GM23338 (cell line): ENCODE measurements at regions not wholly inside any gene's neighbourhood (a gene's known extent, or its start where the extent isn't known, plus 50 kb on each side); places are given as distances from the start of the nearest gene placed in this dataset.
A peak's percentile ranks its signal among the peaks of the same experiment; 100 is the strongest.

Experiments
- ATAC-seq: fragments of 200-7000 bp; cut with Tn5 transposase; 3 replicates; pipeline ENCODE4 v1.9.1; 2020
- DNase-seq: peaks from one replicate; pipeline ENCODE4 v3.0.0-alpha.2; 2015; ENCODE audit warnings: low spot score
- H2AFZ ChIP-seq: fragments of 200-600 bp; sonication (generic); 2 replicates; pipeline ENCODE4 v1.8.0; 2016; ENCODE audit warnings: antibody characterized with exemption, mild to moderate bottlenecking, moderate library complexity
- H3F3A ChIP-seq: fragments of 200-600 bp; sonication (generic); replicated peaks from 2 replicates; pipeline ENCODE4 v1.8.0; 2017; ENCODE audit warnings: antibody characterized with exemption, mixed run types, low read depth
- H3K27ac ChIP-seq: fragments of 200-600 bp; sonication (generic); 2 replicates; pipeline ENCODE4 v1.6.1; 2016; ENCODE audit warnings: low read depth
- H3K27me3 ChIP-seq: fragments of 200-600 bp; sonication (generic); 2 replicates; pipeline ENCODE4 v1.8.0; 2016; ENCODE audit warnings: mild to moderate bottlenecking, mixed run types, moderate library complexity; ENCODE audit not compliant: insufficient read depth
- H3K36me3 ChIP-seq: fragments of 200-600 bp; sonication (generic); 2 replicates; pipeline ENCODE4 v1.8.0; 2016; ENCODE audit warnings: mild to moderate bottlenecking; ENCODE audit not compliant: insufficient read depth
- H3K4me1 ChIP-seq: fragments of 200-600 bp; sonication (generic); 2 replicates; pipeline ENCODE4 v1.8.0; 2016; ENCODE audit warnings: mild to moderate bottlenecking, moderate library complexity; ENCODE audit not compliant: insufficient read depth
- H3K4me2 ChIP-seq: fragments of 200-600 bp; sonication (generic); 2 replicates; pipeline ENCODE4 v1.7.1; 2017; ENCODE audit warnings: mixed run types
- H3K4me3 ChIP-seq: fragments of 200-600 bp; sonication (generic); 2 replicates; pipeline ENCODE4 v1.6.1; 2016; ENCODE audit warnings: mixed run types
- H3K79me2 ChIP-seq: fragments of 200-600 bp; sonication (generic); replicated peaks from 2 replicates; pipeline ENCODE4 v1.8.0; 2017; ENCODE audit warnings: mild to moderate bottlenecking; ENCODE audit not compliant: insufficient read depth
- H3K9me2 ChIP-seq: fragments of 200-600 bp; sonication (generic); 2 replicates; pipeline ENCODE4 v1.8.0; 2017; ENCODE audit not compliant: insufficient read depth
- H4K20me1 ChIP-seq: fragments of 200-600 bp; sonication (generic); replicated peaks from 2 replicates; pipeline ENCODE4 v1.8.0; 2017; ENCODE audit warnings: mild to moderate bottlenecking; ENCODE audit not compliant: insufficient read depth
- H3K27ac Mint-ChIP-seq: 2 replicates; pipeline ENCODE4 v1.8.0; 2020; ENCODE audit warnings: inconsistent platforms, mild to moderate bottlenecking, moderate library complexity, mixed read lengths
- H3K27me3 Mint-ChIP-seq: 3 replicates; pipeline ENCODE4 v1.8.0; 2022; ENCODE audit warnings: low read depth, mild to moderate bottlenecking, moderate library complexity, mixed read lengths, inconsistent platforms; ENCODE audit not compliant: insufficient read depth, poor library complexity
- H3K36me3 Mint-ChIP-seq: 3 replicates; pipeline ENCODE4 v1.8.0; 2021; ENCODE audit warnings: low read depth, mild to moderate bottlenecking, inconsistent platforms, moderate library complexity, mixed read lengths
- H3K4me1 Mint-ChIP-seq: 3 replicates; pipeline ENCODE4 v1.8.0; 2020; ENCODE audit warnings: mild to moderate bottlenecking, inconsistent platforms, mixed read lengths
- H3K4me3 Mint-ChIP-seq: 3 replicates; pipeline ENCODE4 v1.8.0; 2021; ENCODE audit warnings: moderate library complexity, mild to moderate bottlenecking, inconsistent platforms, mixed read lengths
- H3K9me3 Mint-ChIP-seq: 3 replicates; pipeline ENCODE4 v1.8.0; 2020; ENCODE audit warnings: moderate library complexity, mild to moderate bottlenecking, inconsistent platforms, mixed read lengths
- CTCF ChIP-seq, 2 experiments: fragments of 200-600 bp in 1 of 2; sonication (generic) in 1 of 2; conservative IDR thresholded peaks; 2 replicates each; pipeline versions ENCODE4 v1.5.1 to v1.6.1; 2016 to 2017; ENCODE audit warnings: antibody characterized with exemption in 2 of 2, low read depth in 2 of 2, mild to moderate bottlenecking in 2 of 2, moderate library complexity in 1 of 2
- ETS1 ChIP-seq: IDR thresholded peaks from 2 replicates; pipeline ENCODE4 v1.6.1; 2016; ENCODE audit warnings: antibody characterized with exemption
- EZH2phosphoT487 ChIP-seq: fragments of 200-600 bp; sonication (generic); IDR thresholded peaks from one replicate; pipeline ENCODE4 v1.8.1; 2018; ENCODE audit warnings: antibody characterized with exemption; ENCODE audit not compliant: unreplicated experiment
- ZNF114 ChIP-seq: fragments of 250-450 bp; sonication (Bioruptor Pico); IDR thresholded peaks from 2 replicates; pipeline ENCODE4 v1.5.0; 2020; ENCODE audit warnings: mild to moderate bottlenecking, moderate library complexity
- ZNF331 ChIP-seq: fragments of 250-450 bp; sonication (Bioruptor Pico); IDR thresholded peaks from 2 replicates; pipeline ENCODE4 v1.5.0; 2020; ENCODE audit warnings: low read depth, mild to moderate bottlenecking, moderate library complexity
- ZNF462 ChIP-seq: fragments of 250-450 bp; sonication (Bioruptor Pico); IDR thresholded peaks from 2 replicates; pipeline ENCODE4 v1.5.0; 2020; ENCODE audit warnings: mild to moderate bottlenecking, moderate library complexity

- TF ChIP-seq ZNF462 (CRISPR knock-in tag) (no peak), ZNF114 (no peak), CTCF (conservative IDR thresholded peaks at IDR 0.05; ENCODE audit: low read depth in 2 of 2) (no peak)
Observed at GRCh38 chr4:24282446-24282845, 301.9 kb downstream of the DHX15 start (continued).

- no peak overlapping the region; the same call in 1 of the 2 replicates for H3K27ac ChIP-seq
- peaks cover 14% of the 10 kb centered on the region for H3K4me1 Mint-ChIP-seq
- no peaks in the 10 kb centered on the region for H3K27me3 Mint-ChIP-seq
- DNase-seq (no peak), ATAC-seq (no peak)
- no peak overlapping the region for H3K4me3 Mint-ChIP-seq
- no peaks in the 10 kb centered on the region for H3K36me3 ChIP-seq
- no peaks in the 10 kb centered on the region for H3K27me3 ChIP-seq
- peaks cover 2% of the 10 kb centered on the region; the same call in 1 of the 2 replicates for H3K9me2 ChIP-seq
- H4K20me1 ChIP-seq: no peaks in the 10 kb centered on the region
- H3K27ac Mint-ChIP-seq: no peak overlapping the region
- no peaks in the 10 kb centered on the region for H3F3A ChIP-seq
- H3K4me1 ChIP-seq: peaks cover 16% of the 10 kb centered on the region
- H3K4me2 ChIP-seq: peak overlapping the region; percentile 38; the same call in 1 of the 2 replicates
- no peaks in the 10 kb centered on the region for H3K9me3 Mint-ChIP-seq
- peak overlapping the region; percentile 49; the same call in 1 of the 2 replicates for H2AFZ ChIP-seq
- no peaks in the 10 kb centered on the region for H3K79me2 ChIP-seq
- H3K4me3 ChIP-seq: no peak overlapping the region
- no peaks in the 10 kb centered on the region for H3K36me3 Mint-ChIP-seq
- no peak for TF ChIP-seq ZNF462 (CRISPR knock-in tag)
- TF ChIP-seq ETS1: no peak
- TF ChIP-seq ZNF331 (CRISPR knock-in tag): no peak
- no peak for TF ChIP-seq ZNF114
- no peak for TF ChIP-seq EZH2phosphoT487
Observed at GRCh38 chr4:24279911-24280375, 304.4 kb downstream of the DHX15 start.
